H9 (cell line): ENCODE measurements at regions not wholly inside any gene's neighbourhood (a gene's known extent, or its start where the extent isn't known, plus 50 kb on each side); places are given as distances from the start of the nearest gene placed in this dataset.

Experiments
- DNase-seq: peaks from one replicate; pipeline ENCODE4 v3.0.0-alpha.2; 2017
- H2AFZ ChIP-seq: one replicate; pipeline ENCODE4 v1.6.1; 2013; ENCODE audit warnings: mild to moderate bottlenecking, low read length, control low read depth, moderate library complexity
- H2AK5ac ChIP-seq: 2 replicates; pipeline ENCODE4 v1.6.1; 2013; ENCODE audit warnings: low read length, control low read depth, mixed read lengths; ENCODE audit not compliant: insufficient read length
- H2BK120ac ChIP-seq: one replicate; pipeline ENCODE4 v1.6.1; 2013; ENCODE audit warnings: low read depth, mild to moderate bottlenecking, low read length, control low read depth, inconsistent platforms; ENCODE audit not compliant: poor library complexity, severe bottlenecking
- H2BK12ac ChIP-seq: 2 replicates; pipeline ENCODE4 v1.6.1; 2013; ENCODE audit warnings: low read length, control low read depth, mixed read lengths, low read depth; ENCODE audit not compliant: insufficient read length
- H2BK15ac ChIP-seq: 2 replicates; pipeline ENCODE4 v1.6.1; 2013; ENCODE audit warnings: low read depth, low read length, control low read depth
- H2BK20ac ChIP-seq: one replicate; pipeline ENCODE4 v1.6.1; 2013; ENCODE audit warnings: low read depth, mild to moderate bottlenecking, low read length, control low read depth, inconsistent platforms; ENCODE audit not compliant: poor library complexity, severe bottlenecking
- H2BK5ac ChIP-seq: 2 replicates; pipeline ENCODE4 v1.6.1; 2013; ENCODE audit warnings: low read length, control low read depth, mixed read lengths; ENCODE audit not compliant: insufficient read length
- H3K14ac ChIP-seq: 2 replicates; pipeline ENCODE4 v1.6.1; 2013; ENCODE audit warnings: low read length, control low read depth; ENCODE audit not compliant: insufficient read depth
- H3K18ac ChIP-seq: 2 replicates; pipeline ENCODE4 v1.6.1; 2013; ENCODE audit warnings: low read depth, mild to moderate bottlenecking, mixed read lengths, low read length, control low read depth; ENCODE audit not compliant: insufficient read length
- H3K23ac ChIP-seq: 2 replicates; pipeline ENCODE4 v1.6.1; 2013; ENCODE audit warnings: low read length, control low read depth, mixed read lengths, low read depth; ENCODE audit not compliant: insufficient read length
- H3K23me2 ChIP-seq: 2 replicates; pipeline ENCODE4 v1.6.1; 2013; ENCODE audit warnings: low read depth, mild to moderate bottlenecking, mixed read lengths, low read length, control low read depth; ENCODE audit not compliant: insufficient read length, poor library complexity, severe bottlenecking
- H3K27ac ChIP-seq: 2 replicates; pipeline ENCODE4 v1.5.1; 2013; ENCODE audit warnings: low read length, control low read depth, mixed read lengths, low read depth; ENCODE audit not compliant: insufficient read length
- H3K27me3 ChIP-seq: 2 replicates; pipeline ENCODE4 v1.6.1; 2013; ENCODE audit warnings: low read length, control low read depth, inconsistent platforms; ENCODE audit not compliant: insufficient read depth
- H3K4ac ChIP-seq: 2 replicates; pipeline ENCODE4 v1.6.1; 2013; ENCODE audit warnings: low read depth, mild to moderate bottlenecking, control low read depth, inconsistent platforms, low read length, moderate library complexity
- H3K4me1 ChIP-seq: 2 replicates; pipeline ENCODE4 v1.6.1; 2013; ENCODE audit warnings: low read length, control low read depth, inconsistent platforms; ENCODE audit not compliant: insufficient read depth
- H3K4me2 ChIP-seq: 2 replicates; pipeline ENCODE4 v1.6.1; 2013; ENCODE audit warnings: low read length, control low read depth, mixed read lengths; ENCODE audit not compliant: insufficient read length, insufficient read depth
- H3K56ac ChIP-seq: 2 replicates; pipeline ENCODE4 v1.6.1; 2013; ENCODE audit warnings: low read depth, mild to moderate bottlenecking, mixed read lengths, low read length, control low read depth; ENCODE audit not compliant: insufficient read length
- H3K79me1 ChIP-seq: 2 replicates; pipeline ENCODE4 v1.6.1; 2013; ENCODE audit warnings: low read depth, mild to moderate bottlenecking, moderate library complexity, low read length, control low read depth, inconsistent platforms; ENCODE audit not compliant: insufficient read depth, poor library complexity, severe bottlenecking
- H3K79me2 ChIP-seq: 2 replicates; pipeline ENCODE4 v1.6.1; 2013; ENCODE audit warnings: low read length, control low read depth, inconsistent platforms; ENCODE audit not compliant: insufficient read depth
- H3K9ac ChIP-seq: 2 replicates; pipeline ENCODE4 v1.6.1; 2013; ENCODE audit warnings: low read length, control low read depth, mixed read lengths; ENCODE audit not compliant: insufficient read length; ENCODE audit errors: extremely low read depth
- H3K9me3 ChIP-seq: one replicate; pipeline ENCODE4 v1.6.1; 2013; ENCODE audit warnings: low read depth, low read length, inconsistent platforms; ENCODE audit not compliant: control insufficient read depth
- H3T11ph ChIP-seq: one replicate; pipeline ENCODE4 v1.6.1; 2013; ENCODE audit warnings: mild to moderate bottlenecking, low read length, control low read depth, inconsistent platforms
- H4K20me1 ChIP-seq: one replicate; pipeline ENCODE4 v1.6.1; 2013; ENCODE audit not compliant: control insufficient read depth, insufficient read length, insufficient read depth
- H4K5ac ChIP-seq: 2 replicates; pipeline ENCODE4 v1.6.1; 2013; ENCODE audit warnings: low read depth, mild to moderate bottlenecking, mixed read lengths, low read length, control low read depth; ENCODE audit not compliant: insufficient read length
- H4K8ac ChIP-seq: replicated peaks from 2 replicates; pipeline ENCODE4 v1.6.1; 2013; ENCODE audit warnings: low read length, control low read depth, mixed read lengths, low read depth; ENCODE audit not compliant: insufficient read length
- H4K91ac ChIP-seq: 2 replicates; pipeline ENCODE4 v1.6.1; 2013; ENCODE audit warnings: low read depth, mild to moderate bottlenecking, moderate library complexity, mixed read lengths, low read length, control low read depth; ENCODE audit not compliant: insufficient read length
- H3K27ac Mint-ChIP-seq, 3 experiments: 2 replicates in 2 of 3; 3 replicates in 1 of 3; pipeline ENCODE4 v1.8.0; 2020 to 2021; ENCODE audit warnings: mixed read lengths in 3 of 3, mild to moderate bottlenecking in 1 of 3, moderate library complexity in 1 of 3
- H3K27me3 Mint-ChIP-seq: 2 replicates; pipeline ENCODE4 v1.8.0; 2021; ENCODE audit warnings: low read depth, mild to moderate bottlenecking, moderate library complexity, mixed read lengths
- H3K36me3 Mint-ChIP-seq, 3 experiments: 2 replicates in 2 of 3; 3 replicates in 1 of 3; pipeline ENCODE4 v1.8.0; 2020 to 2021; ENCODE audit warnings: low read depth in 3 of 3, mixed read lengths in 3 of 3; ENCODE audit not compliant: insufficient read depth in 1 of 3
- H3K4me1 Mint-ChIP-seq, 2 experiments: 2 replicates each; pipeline ENCODE4 v1.8.0; 2020; ENCODE audit warnings: mixed read lengths in 2 of 2
- H3K4me3 Mint-ChIP-seq, 2 experiments: 2 replicates in 1 of 2; 3 replicates in 1 of 2; pipeline ENCODE4 v1.8.0; 2020 to 2021; ENCODE audit warnings: mild to moderate bottlenecking in 2 of 2, mixed read lengths in 2 of 2, moderate library complexity in 1 of 2
- H3K9me3 Mint-ChIP-seq, 2 experiments: 2 replicates in 1 of 2; 3 replicates in 1 of 2; pipeline ENCODE4 v1.8.0; 2020; ENCODE audit warnings: mild to moderate bottlenecking in 2 of 2, mixed read lengths in 2 of 2, moderate library complexity in 1 of 2
- WGBS: extraction: QIAGEN DNeasy Blood & Tissue Kit; methylation state at CpG from one replicate; pipeline ENCODE4 v1.1.7; 2013; ENCODE audit warnings: missing lambda C conversion rate, low lambda C conversion rate, mixed read lengths; ENCODE audit not compliant: insufficient read length; ENCODE audit errors: extremely low coverage; 5-methylcytosine and 5-hydroxymethylcytosine counted together
- TF ChIP-seq, protein P1 (sequence below): fragments of 200-600 bp; sonication (generic); conservative IDR thresholded peaks from 3 replicates; pipeline ENCODE4 v1.8.0; 2021; ENCODE audit warnings: antibody characterized with exemption, mild to moderate bottlenecking

DNA sequence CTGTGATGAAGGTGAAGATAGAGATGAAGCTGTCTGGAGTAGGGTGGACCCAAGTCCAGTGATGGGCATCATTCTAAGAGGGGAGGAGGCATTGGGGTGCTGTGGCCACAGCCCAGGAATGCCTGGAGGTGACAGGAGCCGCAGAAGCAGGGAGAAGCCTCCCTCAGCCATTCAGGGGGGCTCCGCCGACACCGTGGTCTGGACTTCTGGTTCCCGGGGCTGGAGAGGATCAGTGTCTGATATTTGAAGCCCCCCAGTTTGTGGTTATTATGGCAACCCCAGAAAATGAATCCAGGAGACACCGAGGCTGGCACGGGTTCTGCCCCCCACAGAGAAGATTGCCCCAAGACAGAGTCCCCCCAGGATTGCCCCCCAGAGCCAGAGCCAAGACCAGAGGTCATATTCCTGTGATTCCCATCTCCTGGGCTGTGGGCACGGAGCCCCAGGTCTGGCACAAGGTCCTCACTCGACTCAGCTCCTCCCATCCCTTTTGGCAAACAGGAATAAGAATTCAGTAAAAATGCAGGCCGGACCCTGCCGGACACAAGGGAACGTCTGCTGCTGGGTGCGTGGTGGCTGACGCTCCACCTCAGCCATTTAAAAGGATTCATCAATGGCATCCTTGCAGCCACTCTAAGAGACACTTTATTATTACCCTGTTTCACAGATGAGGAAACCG lies 116.6 kb downstream of the CPZ start:
- Histone ChIP-seq H4K5ac (no peak overlapping the region), H2AFZ (no peak overlapping the region), H3T11ph (no peak overlapping the region), H4K8ac (no peak overlapping the region), H3K9me3 (no peaks in the 10 kb centered on the region), H2BK12ac (no peak overlapping the region), H3K4ac (no peak overlapping the region), H2BK120ac (no peak overlapping the region), H2BK5ac (no peak overlapping the region), H3K79me2 (no peaks in the 10 kb centered on the region), H3K9ac (no peak overlapping the region), H3K79me1 (no peaks in the 10 kb centered on the region), H3K23me2 (no peaks in the 10 kb centered on the region), H3K4me1 (no peaks in the 10 kb centered on the region), H3K23ac (no peak overlapping the region), H3K56ac (no peak overlapping the region), H3K18ac (no peak overlapping the region), H3K14ac (no peak overlapping the region), H3K27ac (no peak overlapping the region), H2AK5ac (no peak overlapping the region), H3K4me2 (no peak overlapping the region), H2BK15ac (no peak overlapping the region), H3K27me3 (no peaks in the 10 kb centered on the region), H2BK20ac (no peak overlapping the region), H4K91ac (no peak overlapping the region), H4K20me1 (no peaks in the 10 kb centered on the region)
- peaks cover 4 to 20% of the 10 kb centered on the region in 2 experiments; a peak in 3 of 4 replicates for H3K4me1 Mint-ChIP-seq
- no CpG with 5 or more reads among the region's 15 CpGs for WGBS
- peaks cover 0 to 6% (median 0%) of the 10 kb centered on the region in 3 experiments; a peak in 2 of 7 replicates for H3K36me3 Mint-ChIP-seq
- H3K4me3 Mint-ChIP-seq = no peak overlapping the region
- H3K27me3 Mint-ChIP-seq = peaks cover 17% of the 10 kb centered on the region
- TF ChIP-seq, protein P1, sequence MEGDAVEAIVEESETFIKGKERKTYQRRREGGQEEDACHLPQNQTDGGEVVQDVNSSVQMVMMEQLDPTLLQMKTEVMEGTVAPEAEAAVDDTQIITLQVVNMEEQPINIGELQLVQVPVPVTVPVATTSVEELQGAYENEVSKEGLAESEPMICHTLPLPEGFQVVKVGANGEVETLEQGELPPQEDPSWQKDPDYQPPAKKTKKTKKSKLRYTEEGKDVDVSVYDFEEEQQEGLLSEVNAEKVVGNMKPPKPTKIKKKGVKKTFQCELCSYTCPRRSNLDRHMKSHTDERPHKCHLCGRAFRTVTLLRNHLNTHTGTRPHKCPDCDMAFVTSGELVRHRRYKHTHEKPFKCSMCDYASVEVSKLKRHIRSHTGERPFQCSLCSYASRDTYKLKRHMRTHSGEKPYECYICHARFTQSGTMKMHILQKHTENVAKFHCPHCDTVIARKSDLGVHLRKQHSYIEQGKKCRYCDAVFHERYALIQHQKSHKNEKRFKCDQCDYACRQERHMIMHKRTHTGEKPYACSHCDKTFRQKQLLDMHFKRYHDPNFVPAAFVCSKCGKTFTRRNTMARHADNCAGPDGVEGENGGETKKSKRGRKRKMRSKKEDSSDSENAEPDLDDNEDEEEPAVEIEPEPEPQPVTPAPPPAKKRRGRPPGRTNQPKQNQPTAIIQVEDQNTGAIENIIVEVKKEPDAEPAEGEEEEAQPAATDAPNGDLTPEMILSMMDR = no peak
- DNase-seq = peak; percentile 12
- H3K9me3 Mint-ChIP-seq = peaks cover 14% of the 10 kb centered on the region in 2 experiments
- H3K27ac Mint-ChIP-seq = no peak overlapping the region
